VCaP (cell line): ENCODE measurements at regions not wholly inside any gene's neighbourhood (a gene's known extent, or its start where the extent isn't known, plus 50 kb on each side); places are given as distances from the start of the nearest gene placed in this dataset.

Source experiments
- H3K27ac ChIP-seq: fragments of 450-650 bp; 2 replicates; pipeline ENCODE4 v1.5.1; 2017
- TF ChIP-seq, protein P1 (sequence below): fragments of 450-650 bp; conservative IDR thresholded peaks from 2 replicates; pipeline ENCODE4 v1.5.1; 2017; ENCODE audit warnings: mild to moderate bottlenecking, moderate library complexity

GRCh38 chr2:147631294-147631693 is 213.5 kb upstream of the ACVR2A start:
- no peak overlapping the region for H3K27ac ChIP-seq
- TF ChIP-seq, protein P1, sequence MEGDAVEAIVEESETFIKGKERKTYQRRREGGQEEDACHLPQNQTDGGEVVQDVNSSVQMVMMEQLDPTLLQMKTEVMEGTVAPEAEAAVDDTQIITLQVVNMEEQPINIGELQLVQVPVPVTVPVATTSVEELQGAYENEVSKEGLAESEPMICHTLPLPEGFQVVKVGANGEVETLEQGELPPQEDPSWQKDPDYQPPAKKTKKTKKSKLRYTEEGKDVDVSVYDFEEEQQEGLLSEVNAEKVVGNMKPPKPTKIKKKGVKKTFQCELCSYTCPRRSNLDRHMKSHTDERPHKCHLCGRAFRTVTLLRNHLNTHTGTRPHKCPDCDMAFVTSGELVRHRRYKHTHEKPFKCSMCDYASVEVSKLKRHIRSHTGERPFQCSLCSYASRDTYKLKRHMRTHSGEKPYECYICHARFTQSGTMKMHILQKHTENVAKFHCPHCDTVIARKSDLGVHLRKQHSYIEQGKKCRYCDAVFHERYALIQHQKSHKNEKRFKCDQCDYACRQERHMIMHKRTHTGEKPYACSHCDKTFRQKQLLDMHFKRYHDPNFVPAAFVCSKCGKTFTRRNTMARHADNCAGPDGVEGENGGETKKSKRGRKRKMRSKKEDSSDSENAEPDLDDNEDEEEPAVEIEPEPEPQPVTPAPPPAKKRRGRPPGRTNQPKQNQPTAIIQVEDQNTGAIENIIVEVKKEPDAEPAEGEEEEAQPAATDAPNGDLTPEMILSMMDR: no peak

- H3K27ac ChIP-seq: no peak overlapping the region
- TF ChIP-seq, protein P1: no peak
These were observed 214.2 kb upstream of the ACVR2A start for GRCh38 chr2:147630585-147630984.

DNA sequence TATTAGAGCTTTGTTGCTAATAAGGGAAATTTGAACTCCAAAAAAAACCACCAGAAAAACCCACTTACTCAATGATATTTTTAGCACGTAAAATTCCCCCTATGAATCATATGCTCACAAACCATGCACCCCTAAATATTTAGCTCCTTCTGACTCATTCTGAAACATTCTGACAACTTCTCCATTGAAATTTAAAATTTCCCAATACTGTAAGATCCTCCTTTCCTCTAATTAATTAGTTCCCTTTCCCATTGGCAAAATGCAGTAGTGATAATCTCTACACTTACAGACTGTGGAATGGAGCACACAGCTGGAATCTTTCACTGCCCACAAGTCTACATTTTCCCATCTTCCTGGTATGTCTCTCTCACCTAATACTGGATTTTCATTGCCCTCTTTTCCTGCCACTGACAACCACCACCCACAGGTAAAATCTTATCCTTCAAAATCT is 215.8 kb upstream of the ACVR2A start:
- H3K27ac ChIP-seq: no peak overlapping the region

GRCh38 chr2:147623328-147623727 is 221.5 kb upstream of the ACVR2A start:
- H3K27ac ChIP-seq: no peak overlapping the region
- TF ChIP-seq, protein P1: no peak

More for the DNA sequence above, 215.8 kb upstream of the ACVR2A start:
- TF ChIP-seq, protein P1: no peak

- no peak overlapping the region for H3K27ac ChIP-seq
- TF ChIP-seq, protein P1: no peak
These were observed 223.1 kb upstream of the ACVR2A start for GRCh38 chr2:147621656-147622197.

DNA sequence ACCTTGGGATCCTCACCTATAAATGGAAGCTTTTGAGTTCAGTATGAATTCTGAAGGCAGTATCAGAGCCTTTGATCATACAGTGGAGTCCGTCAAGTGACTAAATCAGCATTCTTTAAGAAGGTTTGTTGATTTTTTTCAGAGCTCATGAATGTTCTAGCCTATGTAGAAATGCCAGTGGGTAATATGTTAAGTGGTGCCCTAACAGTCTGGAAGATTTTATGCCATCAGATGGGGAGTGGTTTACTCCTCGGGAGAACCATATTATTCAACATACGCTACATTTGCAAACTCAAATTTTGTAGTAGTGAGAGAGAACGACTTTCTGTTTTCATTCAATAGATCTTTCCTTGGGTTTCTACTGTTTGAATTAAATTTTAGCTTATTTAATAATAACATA is 225.0 kb upstream of the ACVR2A start:
- H3K27ac ChIP-seq: no peak overlapping the region
- TF ChIP-seq, protein P1: no peak

DNA sequence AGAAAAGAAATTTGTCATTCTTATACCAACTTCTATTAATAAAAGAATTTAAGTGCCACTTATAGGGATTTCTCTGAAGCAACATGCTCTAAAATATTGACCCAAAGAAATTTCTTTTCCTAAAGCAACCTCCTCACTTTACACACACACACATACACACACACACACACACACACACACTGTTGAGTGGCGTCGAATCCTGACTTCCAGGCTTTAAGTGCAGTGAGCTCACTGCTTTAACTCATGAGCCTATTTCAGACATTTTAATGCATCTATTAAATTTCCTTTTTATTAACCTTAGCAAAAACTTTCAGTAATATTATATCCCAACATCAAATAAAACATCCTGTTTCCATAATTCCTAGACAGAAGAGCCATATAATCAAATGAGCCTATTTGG is 229.1 kb upstream of the ACVR2A start:
- TF ChIP-seq, protein P1: no peak

More for the DNA sequence above, 229.1 kb upstream of the ACVR2A start:
- no peak overlapping the region for H3K27ac ChIP-seq
